ENCODE measurements at regions not wholly inside any gene's neighbourhood (a gene's known extent, or its start where the extent isn't known, plus 50 kb on each side); places are given as distances from the start of the nearest gene placed in this dataset.

GRCh38 chr16:86682219-86682904, 104.0 kb downstream of the FOXL1 start:
- Mint-ChIP-seq H3K4me3 (ENCODE audit: low read depth) (no peak overlapping the region), H3K27ac (no peak overlapping the region), H3K9me3 (ENCODE audit: low read depth) (peaks cover 4% of the 10 kb centered on the region), H3K36me3 (ENCODE audit: insufficient read depth) (no peaks in the 10 kb centered on the region), H3K27me3 (peaks cover 25% of the 10 kb centered on the region), H3K4me1 (ENCODE audit: low read depth) (no peaks in the 10 kb centered on the region)
- no peak for TF ChIP-seq CTCF (IDR thresholded peaks at IDR 0.05; ENCODE audit: unreplicated experiment)
- DNase-seq (ENCODE audit: low spot score, unreplicated experiment): no peak

- Mint-ChIP-seq H3K9me3 (ENCODE audit: low read depth) (peaks cover 4% of the 10 kb centered on the region), H3K27ac (no peak overlapping the region), H3K4me1 (ENCODE audit: low read depth) (no peaks in the 10 kb centered on the region), H3K4me3 (ENCODE audit: low read depth) (no peak overlapping the region), H3K27me3 (peaks cover 25% of the 10 kb centered on the region), H3K36me3 (ENCODE audit: insufficient read depth) (no peaks in the 10 kb centered on the region)
- TF ChIP-seq CTCF (IDR thresholded peaks at IDR 0.05; ENCODE audit: unreplicated experiment): no peak
- no peak for DNase-seq (ENCODE audit: low spot score, unreplicated experiment)
Measured at GRCh38 chr16:86683441-86684194, 105.3 kb downstream of the FOXL1 start.

GRCh38 chr16:86685076-86685475, 106.7 kb downstream of the FOXL1 start:
- no peak overlapping the region for H3K4me3 Mint-ChIP-seq (ENCODE audit: low read depth)
- H3K4me1 Mint-ChIP-seq (ENCODE audit: low read depth): no peaks in the 10 kb centered on the region
- H3K36me3 Mint-ChIP-seq (ENCODE audit: insufficient read depth): no peaks in the 10 kb centered on the region
- DNase-seq (ENCODE audit: low spot score, unreplicated experiment): no peak
- H3K27ac Mint-ChIP-seq: no peak overlapping the region
- peaks cover 4% of the 10 kb centered on the region for H3K9me3 Mint-ChIP-seq (ENCODE audit: low read depth)
- TF ChIP-seq CTCF (IDR thresholded peaks at IDR 0.05; ENCODE audit: unreplicated experiment): no peak
- peaks cover 25% of the 10 kb centered on the region for H3K27me3 Mint-ChIP-seq

- DNase-seq (ENCODE audit: low spot score, unreplicated experiment): no peak
- no peaks in the 10 kb centered on the region for H3K4me1 Mint-ChIP-seq (ENCODE audit: low read depth)
- no peak for TF ChIP-seq CTCF (IDR thresholded peaks at IDR 0.05; ENCODE audit: unreplicated experiment)
- peaks cover 35% of the 10 kb centered on the region for H3K27me3 Mint-ChIP-seq
- H3K36me3 Mint-ChIP-seq (ENCODE audit: insufficient read depth): no peaks in the 10 kb centered on the region
- H3K9me3 Mint-ChIP-seq (ENCODE audit: low read depth): peaks cover 4% of the 10 kb centered on the region
- H3K4me3 Mint-ChIP-seq (ENCODE audit: low read depth): no peak overlapping the region
- no peak overlapping the region for H3K27ac Mint-ChIP-seq
Measured at GRCh38 chr16:86690970-86691369, 112.6 kb downstream of the FOXL1 start.

GRCh38 chr16:86692426-86692825, 114.1 kb downstream of the FOXL1 start:
- no peak for TF ChIP-seq CTCF (IDR thresholded peaks at IDR 0.05; ENCODE audit: unreplicated experiment)
- H3K27ac Mint-ChIP-seq: no peak overlapping the region
- H3K9me3 Mint-ChIP-seq (ENCODE audit: low read depth): no peaks in the 10 kb centered on the region
- no peak overlapping the region for H3K4me3 Mint-ChIP-seq (ENCODE audit: low read depth)
- DNase-seq (ENCODE audit: low spot score, unreplicated experiment): no peak
- peaks cover 43% of the 10 kb centered on the region for H3K27me3 Mint-ChIP-seq
- no peaks in the 10 kb centered on the region for H3K36me3 Mint-ChIP-seq (ENCODE audit: insufficient read depth)
- no peaks in the 10 kb centered on the region for H3K4me1 Mint-ChIP-seq (ENCODE audit: low read depth)
